Spleen (tissue), 7 donors: ENCODE measurements at regions not wholly inside any gene's neighbourhood (a gene's known extent, or its start where the extent isn't known, plus 50 kb on each side); places are given as distances from the start of the nearest gene placed in this dataset.

ENCODE experiments used
- POLR2A ChIP-seq, 3 donors: fragments of 450-650 bp; IDR thresholded peaks; one replicate each; pipeline ENCODE4 v1.5.1; 2017; ENCODE audit warnings: antibody characterized with exemption in 3 of 3, mild to moderate bottlenecking in 1 of 3
- TF ChIP-seq, protein P1 (sequence below), 11 experiments: fragments of 200-600 bp in 7 of 11; fragments of 450-650 bp in 4 of 11; sonication (generic) in 4 of 11; IDR thresholded peaks in 8 of 11; conservative IDR thresholded peaks in 3 of 11; 1 replicate in 7 of 11; 2 replicates in 4 of 11; pipeline versions ENCODE4 v1.4.0 to v1.8.0; 2016 to 2021; ENCODE audit warnings: antibody characterized with exemption in 11 of 11, inconsistent platforms in 4 of 11, mild to moderate bottlenecking in 1 of 11
- donor health status: DM: no; HTN: no; CAD: no; lungs with moderate emphysema.
- donor health status: DM: no; HTN: no; CAD: no.
- donor health status: DM: no; HTN: no; CAD: no.

- TF ChIP-seq, protein P1, sequence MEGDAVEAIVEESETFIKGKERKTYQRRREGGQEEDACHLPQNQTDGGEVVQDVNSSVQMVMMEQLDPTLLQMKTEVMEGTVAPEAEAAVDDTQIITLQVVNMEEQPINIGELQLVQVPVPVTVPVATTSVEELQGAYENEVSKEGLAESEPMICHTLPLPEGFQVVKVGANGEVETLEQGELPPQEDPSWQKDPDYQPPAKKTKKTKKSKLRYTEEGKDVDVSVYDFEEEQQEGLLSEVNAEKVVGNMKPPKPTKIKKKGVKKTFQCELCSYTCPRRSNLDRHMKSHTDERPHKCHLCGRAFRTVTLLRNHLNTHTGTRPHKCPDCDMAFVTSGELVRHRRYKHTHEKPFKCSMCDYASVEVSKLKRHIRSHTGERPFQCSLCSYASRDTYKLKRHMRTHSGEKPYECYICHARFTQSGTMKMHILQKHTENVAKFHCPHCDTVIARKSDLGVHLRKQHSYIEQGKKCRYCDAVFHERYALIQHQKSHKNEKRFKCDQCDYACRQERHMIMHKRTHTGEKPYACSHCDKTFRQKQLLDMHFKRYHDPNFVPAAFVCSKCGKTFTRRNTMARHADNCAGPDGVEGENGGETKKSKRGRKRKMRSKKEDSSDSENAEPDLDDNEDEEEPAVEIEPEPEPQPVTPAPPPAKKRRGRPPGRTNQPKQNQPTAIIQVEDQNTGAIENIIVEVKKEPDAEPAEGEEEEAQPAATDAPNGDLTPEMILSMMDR (IDR thresholded peaks at IDR 0.05 in 8 of 11, conservative IDR thresholded peaks at IDR 0.05 in 3 of 11): no peak
- TF ChIP-seq POLR2A (IDR thresholded peaks at IDR 0.05): no peak
Observed at GRCh38 chr17:77686903-77687302, 271.6 kb upstream of the TNRC6C start.
